DMS 273 (cell line): ENCODE measurements at regions not wholly inside any gene's neighbourhood (a gene's known extent, or its start where the extent isn't known, plus 50 kb on each side); places are given as distances from the start of the nearest gene placed in this dataset.

Experiments used
- DNase-seq: peaks from one replicate; lab custom pipeline; 2025; ENCODE audit not compliant: unreplicated experiment; lab: John Stamatoyannopoulos, UW

DNA sequence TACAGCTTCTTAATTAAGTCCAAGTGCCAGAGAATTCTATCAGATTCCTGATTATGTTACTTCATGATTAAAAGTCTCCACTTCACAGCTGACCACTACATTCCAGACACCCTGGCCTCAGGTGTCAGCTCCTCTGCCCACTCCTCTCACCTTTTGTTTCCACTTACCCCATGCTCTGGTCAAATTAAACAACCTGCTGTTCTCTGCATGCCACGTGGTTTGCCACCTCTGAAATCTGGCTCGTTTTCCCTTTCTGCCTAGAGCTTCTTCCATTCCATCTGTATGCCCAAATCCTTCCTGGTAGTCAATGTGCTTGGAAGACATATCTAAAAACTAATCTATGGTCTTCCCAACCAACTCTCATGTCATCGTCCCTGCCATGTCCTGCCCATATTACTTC, 158.6 kb downstream of the ICE1 start:
- DNase-seq, result no peak

- DNase-seq, result no peak
These were observed 154.3 kb downstream of the ICE1 start for GRCh38 chr5:5576744-5577143.

- no peak for DNase-seq
These were observed 153.0 kb downstream of the ICE1 start for GRCh38 chr5:5575461-5575860.

DNA sequence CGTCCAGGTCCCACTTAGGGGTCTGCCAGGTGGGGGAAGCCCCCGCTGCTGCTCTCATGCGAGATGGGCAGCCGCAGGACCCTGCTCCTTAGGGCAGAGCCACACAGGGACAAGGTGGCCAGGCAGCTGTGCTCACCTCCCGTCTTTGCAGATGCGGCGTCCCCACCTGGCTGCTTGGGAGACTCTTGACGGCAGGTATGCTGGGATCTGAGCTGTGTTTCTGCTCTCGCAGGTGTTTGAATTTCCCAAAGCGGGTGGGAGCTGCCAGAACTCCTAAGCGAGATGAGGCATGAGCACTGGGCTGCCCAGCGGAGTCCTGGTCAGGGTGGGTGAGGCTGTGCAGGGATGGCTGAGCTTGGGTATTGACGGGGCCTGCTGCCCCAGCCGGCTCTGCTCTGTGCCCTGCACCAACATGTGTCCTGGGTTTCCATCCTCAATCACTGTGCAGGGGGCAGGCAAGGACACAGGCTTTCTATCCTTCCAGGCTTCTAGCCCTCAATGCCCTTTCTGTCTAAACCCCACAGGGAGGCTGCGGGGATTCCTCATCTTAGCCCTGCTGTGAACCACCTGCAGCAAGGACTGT, 151.4 kb downstream of the ICE1 start:
- no peak for DNase-seq

GRCh38 chr5:5572976-5573797, 150.7 kb downstream of the ICE1 start:
- DNase-seq, result no peak

DNA sequence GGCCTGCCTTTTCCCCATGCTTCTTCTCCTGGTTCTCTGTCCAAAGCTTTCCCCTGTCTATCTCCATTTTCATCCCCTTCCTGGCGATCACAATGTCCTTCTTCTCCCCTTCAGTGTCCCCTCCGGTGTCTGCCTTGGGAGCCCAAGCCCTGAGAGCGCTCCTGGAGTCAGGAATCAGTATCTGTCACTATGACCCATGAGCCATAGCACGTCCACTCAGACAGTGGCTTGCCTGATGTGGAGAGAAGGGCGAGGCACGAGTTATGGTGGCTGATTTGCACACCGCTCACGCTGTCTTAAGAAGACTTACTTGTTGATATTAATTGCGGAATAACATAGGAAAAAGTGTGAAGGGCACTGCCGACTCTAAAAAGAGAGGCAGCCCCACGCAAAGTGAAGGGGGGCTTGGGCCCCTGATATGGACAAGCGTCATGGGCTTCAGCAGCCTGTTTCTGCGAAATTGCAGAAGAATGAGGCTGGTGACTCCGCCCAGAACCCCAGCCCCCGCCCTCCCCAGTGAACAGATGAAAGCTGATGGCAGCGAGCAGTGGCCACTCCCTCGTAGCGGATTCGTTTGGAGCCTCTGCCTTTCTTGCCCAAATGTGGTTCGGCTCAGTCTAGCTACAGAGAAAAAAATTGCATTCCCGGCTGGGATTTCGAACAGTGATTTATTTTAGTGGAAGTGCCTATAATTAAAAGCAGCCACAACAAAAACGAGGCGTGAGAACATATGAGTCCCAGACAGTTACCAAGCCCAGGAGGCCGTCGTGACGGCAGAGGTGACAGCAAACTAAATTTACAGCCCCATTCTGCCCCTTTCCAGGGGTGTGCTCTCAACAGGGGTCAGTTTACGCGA, 149.8 kb downstream of the ICE1 start:
- DNase-seq, result no peak

GRCh38 chr5:5570646-5571045, 148.2 kb downstream of the ICE1 start:
- DNase-seq, result no peak

DNA sequence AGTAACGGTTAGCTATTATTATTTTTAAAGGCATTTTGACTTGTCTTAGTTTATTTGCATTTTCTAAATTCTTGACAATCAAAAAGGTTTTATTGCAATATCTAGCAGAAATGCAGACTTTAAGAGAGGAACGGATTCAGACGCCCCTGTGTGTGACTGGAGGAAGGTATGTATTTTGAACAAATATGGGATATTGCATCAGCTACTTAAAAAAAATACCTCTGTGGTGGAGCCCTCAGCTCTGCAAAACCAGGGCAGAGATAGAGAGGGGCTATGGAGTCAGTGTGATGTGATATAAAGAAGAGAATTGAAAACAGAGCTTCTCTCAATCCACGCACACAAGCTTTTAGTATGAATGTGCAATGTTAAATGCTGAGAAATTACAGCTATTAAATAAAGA, 142.4 kb downstream of the ICE1 start:
- DNase-seq, result no peak

DNA sequence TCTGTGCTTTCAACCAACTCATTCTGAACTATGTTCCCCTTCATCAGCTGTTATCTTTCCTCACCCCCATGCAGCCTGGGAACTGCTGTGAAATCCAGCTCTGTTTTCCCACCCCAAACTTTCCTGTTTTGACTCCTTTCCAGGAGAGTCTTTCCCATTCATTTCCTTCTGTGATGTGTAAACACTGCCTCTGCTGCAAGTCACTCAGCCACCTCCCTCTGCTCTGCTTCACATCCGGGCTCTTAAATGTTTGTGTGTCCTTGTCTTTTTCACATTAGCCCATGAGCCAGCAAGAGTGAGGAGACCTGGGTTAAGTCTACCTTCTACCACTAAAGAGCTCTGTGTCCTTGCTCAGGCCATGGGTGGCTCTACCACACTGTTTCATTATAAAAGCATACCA, 137.5 kb downstream of the ICE1 start:
- DNase-seq, result peak; percentile 7

- peak; percentile 8 for DNase-seq
These were observed 136.4 kb downstream of the ICE1 start for GRCh38 chr5:5558638-5559527.

DNA sequence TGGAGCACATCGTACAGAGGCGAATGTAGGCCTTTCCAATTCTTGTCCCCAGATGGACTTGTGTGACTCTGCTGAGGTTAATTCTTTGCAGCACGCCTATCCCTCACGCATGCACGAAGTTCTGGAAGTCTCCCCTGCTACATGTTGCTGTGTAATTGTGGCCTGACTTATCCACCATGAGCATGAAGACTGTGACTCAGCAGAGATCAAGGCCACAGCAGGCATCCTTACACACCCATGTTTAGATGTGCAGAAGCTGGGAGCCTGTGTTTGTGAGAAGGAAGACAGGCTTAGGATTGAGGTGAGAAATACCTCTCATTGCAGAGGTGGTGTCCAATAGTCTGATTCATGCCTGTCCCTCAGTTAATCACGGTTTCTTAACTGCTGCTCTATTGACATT, 135.6 kb downstream of the ICE1 start:
- DNase-seq, result no peak

DNA sequence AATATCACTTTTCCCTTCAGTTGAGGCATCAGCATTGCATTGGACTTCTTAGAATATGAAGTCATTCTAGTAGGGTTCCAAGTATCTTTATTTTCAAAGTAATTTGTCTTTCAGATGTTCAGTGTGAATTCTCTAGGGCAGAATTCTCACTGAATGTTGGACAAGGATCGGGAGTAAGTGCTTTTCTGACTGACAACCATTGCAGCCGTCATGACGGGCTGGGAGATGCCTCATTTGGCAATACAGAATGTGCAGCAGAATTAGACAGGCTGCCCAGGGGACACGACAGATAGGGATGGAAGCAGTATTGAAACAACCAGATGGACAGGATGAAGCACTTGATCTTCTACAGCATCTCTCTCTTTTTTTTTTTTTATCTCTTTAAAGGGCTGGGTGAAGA, 129.0 kb downstream of the ICE1 start:
- DNase-seq, result no peak

- DNase-seq, result no peak
These were observed 123.9 kb downstream of the ICE1 start for GRCh38 chr5:5546408-5546807.

DNA sequence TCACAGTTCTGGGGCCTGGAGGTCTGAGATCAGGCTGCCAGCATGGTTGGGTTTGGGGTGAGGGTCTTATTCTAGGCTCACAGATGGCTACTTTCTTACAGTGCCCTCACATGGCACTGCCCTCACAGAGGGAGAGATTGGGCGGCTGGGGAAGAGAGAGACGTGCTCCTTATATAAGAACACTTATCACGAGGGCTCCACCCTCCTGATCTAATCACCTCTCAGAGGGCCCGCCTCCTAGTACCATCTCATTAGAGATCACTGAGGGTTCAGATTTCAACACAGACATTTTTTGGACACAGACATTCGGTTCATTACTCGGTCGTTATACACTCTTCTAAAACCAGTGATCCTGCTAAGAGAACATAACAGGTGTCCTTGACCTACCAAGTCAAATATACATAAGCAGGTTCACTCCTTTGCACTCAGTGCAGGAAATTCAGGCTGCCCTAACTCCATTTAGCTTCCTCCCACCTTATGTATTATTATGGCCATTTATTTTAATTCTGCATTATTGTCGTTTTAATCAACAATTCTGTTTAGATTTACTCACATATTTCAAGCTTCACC, 121.7 kb downstream of the ICE1 start:
- DNase-seq, result no peak

DNA sequence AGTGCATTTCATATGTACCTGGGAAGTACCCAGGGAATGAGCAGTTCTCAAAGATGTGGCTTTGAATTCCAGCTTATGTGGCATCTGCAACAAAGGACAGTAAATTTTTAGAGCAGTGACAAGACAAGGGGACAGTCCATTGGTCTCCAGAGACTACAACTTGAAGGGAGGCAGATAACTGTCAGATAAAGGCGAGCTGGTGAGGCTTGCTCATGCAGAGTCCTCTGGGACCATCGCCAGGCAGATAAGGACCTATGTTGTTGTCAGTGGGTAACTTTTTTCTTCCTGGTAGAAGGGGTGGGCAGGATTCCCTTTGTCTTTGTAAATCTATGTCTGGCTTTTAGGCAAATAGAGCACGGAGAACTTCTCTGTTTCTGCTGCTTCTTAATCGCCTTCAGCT, 120.2 kb downstream of the ICE1 start:
- no peak for DNase-seq

DNA sequence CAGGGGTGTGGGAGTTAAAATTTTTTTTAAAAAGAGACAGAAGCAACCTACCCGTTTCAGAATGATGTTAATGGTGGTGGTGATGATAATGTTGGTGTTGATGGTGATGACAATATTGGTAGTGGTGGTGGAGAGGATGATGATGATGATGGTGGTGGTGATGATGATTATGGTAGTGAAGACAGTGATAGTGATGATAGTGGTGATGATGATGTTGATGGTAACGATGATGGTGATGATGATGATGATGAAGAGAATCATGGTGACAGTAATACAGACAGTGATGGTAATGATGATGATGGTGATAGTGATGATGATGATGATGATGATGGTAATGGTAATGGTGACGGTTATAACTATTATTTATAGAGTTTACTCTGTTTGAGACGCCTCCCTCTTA, 117.6 kb downstream of the ICE1 start:
- DNase-seq, result no peak
